Activated CD8-positive, alpha-beta T cell treated with anti-CD3 and anti-CD28 coated beads for 36 hours (primary cell): ENCODE measurements at regions not wholly inside any gene's neighbourhood (a gene's known extent, or its start where the extent isn't known, plus 50 kb on each side); places are given as distances from the start of the nearest gene placed in this dataset.

Experiments used
- ATAC-seq: fragments of 200-7000 bp; cut with Tn5 transposase; one replicate; pipeline ENCODE4 v1.10.0; 2021; ENCODE audit warnings: mild to moderate bottlenecking, moderate library complexity
- CTCF ChIA-PET: fragments of 350-600 bp; sonication (Branson Sonifier 250); formaldehyde crosslinking; loops from one replicate; lab custom pipeline; 2021; ENCODE audit warnings: antibody characterized with exemption; lab: Charles Lee
- POLR2A ChIA-PET: fragments of 350-600 bp; sonication (Branson Sonifier 250); formaldehyde crosslinking; loops from one replicate; lab custom pipeline; 2021; ENCODE audit warnings: antibody characterized with exemption; lab: Charles Lee
- DNase-seq: peaks from one replicate; pipeline ENCODE4 v3.0.0-alpha.2; 2020
- H3K27ac Mint-ChIP-seq: one replicate; pipeline ENCODE4 v1.8.0; 2021; ENCODE audit warnings: mild to moderate bottlenecking, mixed read lengths
- H3K27me3 Mint-ChIP-seq: one replicate; pipeline ENCODE4 v1.8.0; 2021; ENCODE audit warnings: mixed read lengths
- H3K36me3 Mint-ChIP-seq: one replicate; pipeline ENCODE4 v1.8.0; 2021; ENCODE audit warnings: low read depth, mixed read lengths
- H3K4me1 Mint-ChIP-seq: one replicate; pipeline ENCODE4 v1.8.0; 2021; ENCODE audit warnings: low read depth, mixed read lengths
- H3K4me3 Mint-ChIP-seq: one replicate; pipeline ENCODE4 v1.8.0; 2021; ENCODE audit warnings: mild to moderate bottlenecking, moderate library complexity, mixed read lengths
- H3K9me3 Mint-ChIP-seq: one replicate; pipeline ENCODE4 v1.8.0; 2021; ENCODE audit warnings: mixed read lengths
- intact Hi-C: fragments of 100-400 bp; cut with micrococcal nuclease; formaldehyde crosslinking; loops from one replicate; pipeline ENCODE4 v1.10.0; 2022
- TF ChIP-seq, protein P1 (sequence below): fragments of 200-600 bp; IDR thresholded peaks from one replicate; pipeline ENCODE4 v1.8.0; 2022; ENCODE audit warnings: antibody characterized with exemption, mild to moderate bottlenecking

DNA sequence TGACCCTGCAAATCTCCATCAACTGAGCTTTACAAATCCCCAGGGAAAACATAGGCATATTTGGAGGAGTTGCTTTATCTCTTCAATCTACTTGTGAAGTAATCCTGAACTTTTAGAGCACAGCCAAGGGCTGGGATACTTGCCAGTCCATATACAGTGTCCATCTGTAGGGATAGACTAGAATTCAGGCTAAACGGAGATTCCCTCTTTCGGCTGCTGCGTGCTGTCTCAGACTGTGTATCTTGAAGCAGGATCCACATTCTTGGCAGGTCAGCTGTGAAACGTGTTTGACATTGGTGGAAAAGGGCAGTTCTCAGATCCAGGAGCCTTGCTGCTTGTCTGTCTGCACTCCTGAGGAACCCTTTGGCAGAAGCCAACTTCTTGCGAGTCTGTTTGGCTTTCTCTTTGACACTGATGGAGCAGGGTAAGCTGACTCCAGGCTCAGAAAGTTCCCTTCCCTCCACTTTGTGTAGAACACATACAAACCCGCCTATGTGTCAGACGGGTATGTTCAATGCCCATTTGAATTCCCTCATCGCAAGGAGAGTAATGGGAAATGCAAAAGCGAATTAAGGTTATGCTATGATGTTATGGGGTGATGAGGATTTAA, 221.8 kb downstream of the MAP2K4 start:
- intact Hi-C loops, result no loop called here
- DNase-seq (no peak), ATAC-seq (no peak)
- no peak overlapping the region for H3K4me3 Mint-ChIP-seq
- H3K4me1 Mint-ChIP-seq, result no peaks in the 10 kb centered on the region
- no peaks in the 10 kb centered on the region for H3K36me3 Mint-ChIP-seq
- H3K27me3 Mint-ChIP-seq, result peaks cover 1% of the 10 kb centered on the region
- CTCF ChIA-PET, result no interaction called here
- H3K9me3 Mint-ChIP-seq, result no peaks in the 10 kb centered on the region
- H3K27ac Mint-ChIP-seq, result no peak overlapping the region
- POLR2A ChIA-PET, result no interaction called here
- TF ChIP-seq, protein P1, sequence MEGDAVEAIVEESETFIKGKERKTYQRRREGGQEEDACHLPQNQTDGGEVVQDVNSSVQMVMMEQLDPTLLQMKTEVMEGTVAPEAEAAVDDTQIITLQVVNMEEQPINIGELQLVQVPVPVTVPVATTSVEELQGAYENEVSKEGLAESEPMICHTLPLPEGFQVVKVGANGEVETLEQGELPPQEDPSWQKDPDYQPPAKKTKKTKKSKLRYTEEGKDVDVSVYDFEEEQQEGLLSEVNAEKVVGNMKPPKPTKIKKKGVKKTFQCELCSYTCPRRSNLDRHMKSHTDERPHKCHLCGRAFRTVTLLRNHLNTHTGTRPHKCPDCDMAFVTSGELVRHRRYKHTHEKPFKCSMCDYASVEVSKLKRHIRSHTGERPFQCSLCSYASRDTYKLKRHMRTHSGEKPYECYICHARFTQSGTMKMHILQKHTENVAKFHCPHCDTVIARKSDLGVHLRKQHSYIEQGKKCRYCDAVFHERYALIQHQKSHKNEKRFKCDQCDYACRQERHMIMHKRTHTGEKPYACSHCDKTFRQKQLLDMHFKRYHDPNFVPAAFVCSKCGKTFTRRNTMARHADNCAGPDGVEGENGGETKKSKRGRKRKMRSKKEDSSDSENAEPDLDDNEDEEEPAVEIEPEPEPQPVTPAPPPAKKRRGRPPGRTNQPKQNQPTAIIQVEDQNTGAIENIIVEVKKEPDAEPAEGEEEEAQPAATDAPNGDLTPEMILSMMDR, result no peak

DNA sequence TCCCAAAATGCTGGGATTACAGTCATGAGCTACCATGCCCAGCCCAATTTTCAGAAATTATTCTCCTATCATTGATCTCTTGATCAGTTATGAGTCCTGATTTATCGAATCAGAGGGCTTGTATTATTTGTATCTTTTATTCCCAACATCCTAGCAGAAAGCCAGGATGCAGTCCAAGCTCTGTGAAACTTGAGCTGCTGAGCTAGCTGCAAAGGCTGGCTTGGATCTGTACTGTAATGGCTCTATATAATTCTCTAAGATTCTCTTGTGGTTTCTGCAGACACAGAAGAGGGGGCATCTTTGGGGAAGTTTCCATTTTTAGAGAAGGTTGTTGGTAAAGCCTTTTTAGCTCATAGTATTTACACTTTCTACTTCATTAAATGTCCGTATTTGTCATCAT, 227.1 kb downstream of the MAP2K4 start:
- ATAC-seq (no peak), DNase-seq (no peak)
- peaks cover 3% of the 10 kb centered on the region for H3K27me3 Mint-ChIP-seq
- no peaks in the 10 kb centered on the region for H3K4me1 Mint-ChIP-seq
- ChIA-PET CTCF (interaction anchor here (1.2 kb wide), 1 partner anchor 9 kb away, joined by 4 read pairs; no protein-coding TSS in a partner anchor), POLR2A (no interaction called here)
- no peaks in the 10 kb centered on the region for H3K9me3 Mint-ChIP-seq
- intact Hi-C loops, result no loop called here
- no peak overlapping the region for H3K27ac Mint-ChIP-seq
- TF ChIP-seq, protein P1, result no peak
- no peaks in the 10 kb centered on the region for H3K36me3 Mint-ChIP-seq
- no peak overlapping the region for H3K4me3 Mint-ChIP-seq

DNA sequence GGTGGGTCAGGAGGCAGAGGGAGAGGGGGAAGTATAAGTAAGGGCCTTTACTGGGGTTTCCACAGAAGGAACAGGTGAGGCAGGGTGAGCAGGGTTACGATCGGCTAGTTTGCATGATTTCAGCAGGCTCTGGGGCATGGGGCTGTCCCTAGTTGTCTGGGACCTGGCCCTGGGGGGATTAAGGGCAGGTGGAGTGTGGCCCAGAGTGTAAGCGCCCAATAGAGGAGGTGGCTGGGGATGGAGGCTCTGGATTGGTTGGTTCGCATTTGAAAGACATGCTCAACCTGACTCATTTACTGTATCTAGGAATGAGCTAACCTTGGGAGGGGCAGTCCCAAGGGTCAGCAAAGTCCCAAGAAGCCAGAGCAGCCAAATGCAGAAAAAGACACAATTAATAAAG, 230.3 kb downstream of the MAP2K4 start:
- no peak overlapping the region for H3K4me3 Mint-ChIP-seq
- peaks cover 2% of the 10 kb centered on the region for H3K27me3 Mint-ChIP-seq
- no peak overlapping the region for H3K27ac Mint-ChIP-seq
- no peaks in the 10 kb centered on the region for H3K4me1 Mint-ChIP-seq
- H3K36me3 Mint-ChIP-seq, result no peaks in the 10 kb centered on the region
- TF ChIP-seq, protein P1, result no peak
- POLR2A ChIA-PET, result interaction anchor here (0.7 kb wide), 1 partner anchor 1806 kb away, joined by 3 read pairs; no protein-coding TSS in a partner anchor
- no peaks in the 10 kb centered on the region for H3K9me3 Mint-ChIP-seq
- ATAC-seq (no peak), DNase-seq (no peak)
- intact Hi-C loops, result no loop called here
- CTCF ChIA-PET, result no interaction called here

DNA sequence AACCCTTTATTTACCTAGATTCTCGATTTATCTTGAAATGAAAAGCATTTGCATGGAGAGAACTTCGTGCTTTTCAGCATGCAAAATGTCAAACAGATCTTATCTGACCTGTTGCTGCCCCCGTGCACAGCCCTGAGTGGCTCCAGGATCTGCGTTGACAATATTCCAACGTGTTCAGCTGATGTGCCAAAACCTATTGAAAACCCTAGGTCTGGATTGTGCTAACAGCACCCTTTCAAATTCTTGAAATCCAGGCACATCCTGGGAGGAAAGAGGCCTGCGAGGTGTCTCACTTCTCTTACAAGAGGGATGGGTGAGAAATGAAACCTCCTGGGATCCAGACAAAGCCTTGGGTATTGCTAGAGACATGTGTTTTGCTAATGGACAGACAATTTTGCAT, 231.8 kb downstream of the MAP2K4 start:
- TF ChIP-seq, protein P1, result no peak
- ChIA-PET POLR2A (no interaction called here), CTCF (no interaction called here)
- H3K9me3 Mint-ChIP-seq, result no peaks in the 10 kb centered on the region
- no peak overlapping the region for H3K4me3 Mint-ChIP-seq
- peaks cover 4% of the 10 kb centered on the region for H3K27me3 Mint-ChIP-seq
- no peaks in the 10 kb centered on the region for H3K4me1 Mint-ChIP-seq
- intact Hi-C loops, result no loop called here
- H3K27ac Mint-ChIP-seq, result no peak overlapping the region
- no peaks in the 10 kb centered on the region for H3K36me3 Mint-ChIP-seq
- ATAC-seq, result no peak
- no peak for DNase-seq

DNA sequence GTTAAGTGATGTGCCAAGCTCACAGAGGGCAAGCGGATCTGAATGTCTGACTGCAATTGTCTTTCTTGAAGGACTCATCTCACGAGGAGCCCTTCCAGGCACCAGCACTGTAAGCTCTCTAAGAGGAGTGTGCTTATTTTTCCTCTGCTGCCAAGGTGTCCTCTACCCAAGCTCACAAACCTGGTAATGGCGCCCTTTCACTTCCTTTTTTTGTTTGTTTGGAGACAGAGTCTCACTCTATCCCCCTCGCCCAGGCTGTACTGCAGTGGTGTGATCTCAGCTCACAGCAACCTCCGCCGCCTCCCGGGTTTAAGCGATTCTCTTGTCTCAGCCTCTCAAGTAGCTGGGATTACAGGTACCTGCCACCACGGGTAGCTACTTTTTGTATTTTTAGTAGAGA, 233.8 kb downstream of the MAP2K4 start:
- CTCF ChIA-PET, result no interaction called here

More for the DNA sequence above, 233.8 kb downstream of the MAP2K4 start:
- Mint-ChIP-seq H3K27ac (no peak overlapping the region), H3K4me3 (no peak overlapping the region), H3K36me3 (no peaks in the 10 kb centered on the region), H3K9me3 (no peaks in the 10 kb centered on the region), H3K27me3 (peaks cover 4% of the 10 kb centered on the region), H3K4me1 (no peaks in the 10 kb centered on the region)
- intact Hi-C loops, result no loop called here
- TF ChIP-seq, protein P1, result no peak
- DNase-seq (no peak), ATAC-seq (no peak)
- POLR2A ChIA-PET, result no interaction called here
